OCI-LY7 (cell line): ENCODE measurements at regions not wholly inside any gene's neighbourhood (a gene's known extent, or its start where the extent isn't known, plus 50 kb on each side); places are given as distances from the start of the nearest gene placed in this dataset.

Experiments used
- CTCF ChIP-seq: fragments of 200-600 bp; sonication (generic); conservative IDR thresholded peaks from 2 replicates; pipeline ENCODE4 v1.5.1; 2014; ENCODE audit warnings: mild to moderate bottlenecking, antibody characterized with exemption, low read length, moderate library complexity, mixed read lengths
- EZH2phosphoT487 ChIP-seq: fragments of 200-600 bp; sonication (generic); IDR thresholded peaks from 2 replicates; pipeline ENCODE4 v1.6.1; 2018; ENCODE audit warnings: low read depth, borderline replicate concordance, mild to moderate bottlenecking, mixed run types, antibody characterized with exemption, low read length, moderate library complexity, mixed read lengths

- TF ChIP-seq CTCF (no peak), EZH2phosphoT487 (no peak)
These were observed 110.3 kb upstream of the PALMD start for GRCh38 chr1:99535470-99536164.
